ENCODE measurements at regions not wholly inside any gene's neighbourhood (a gene's known extent, or its start where the extent isn't known, plus 50 kb on each side); places are given as distances from the start of the nearest gene placed in this dataset.

DNA sequence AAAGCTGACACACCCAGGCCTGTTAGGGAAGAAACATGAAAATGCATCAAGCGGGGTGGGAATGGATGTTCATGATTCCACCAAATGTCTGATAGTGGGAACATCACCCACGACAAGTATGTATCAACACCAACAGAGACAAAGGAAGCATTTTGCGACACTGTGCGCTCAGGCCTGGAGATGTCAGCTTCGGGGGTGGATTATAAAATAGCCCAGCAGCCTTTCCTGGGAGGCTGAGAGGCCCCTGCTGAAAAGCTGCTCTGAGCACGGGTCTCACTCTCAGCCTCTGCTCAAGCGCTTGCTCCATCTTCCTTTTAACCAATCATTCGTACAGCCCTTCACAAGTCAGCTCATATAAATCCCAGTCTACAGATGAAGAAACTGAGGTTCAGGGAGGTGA, 213.5 kb downstream of the BCL11B start:
- TF ChIP-seq, protein P1, sequence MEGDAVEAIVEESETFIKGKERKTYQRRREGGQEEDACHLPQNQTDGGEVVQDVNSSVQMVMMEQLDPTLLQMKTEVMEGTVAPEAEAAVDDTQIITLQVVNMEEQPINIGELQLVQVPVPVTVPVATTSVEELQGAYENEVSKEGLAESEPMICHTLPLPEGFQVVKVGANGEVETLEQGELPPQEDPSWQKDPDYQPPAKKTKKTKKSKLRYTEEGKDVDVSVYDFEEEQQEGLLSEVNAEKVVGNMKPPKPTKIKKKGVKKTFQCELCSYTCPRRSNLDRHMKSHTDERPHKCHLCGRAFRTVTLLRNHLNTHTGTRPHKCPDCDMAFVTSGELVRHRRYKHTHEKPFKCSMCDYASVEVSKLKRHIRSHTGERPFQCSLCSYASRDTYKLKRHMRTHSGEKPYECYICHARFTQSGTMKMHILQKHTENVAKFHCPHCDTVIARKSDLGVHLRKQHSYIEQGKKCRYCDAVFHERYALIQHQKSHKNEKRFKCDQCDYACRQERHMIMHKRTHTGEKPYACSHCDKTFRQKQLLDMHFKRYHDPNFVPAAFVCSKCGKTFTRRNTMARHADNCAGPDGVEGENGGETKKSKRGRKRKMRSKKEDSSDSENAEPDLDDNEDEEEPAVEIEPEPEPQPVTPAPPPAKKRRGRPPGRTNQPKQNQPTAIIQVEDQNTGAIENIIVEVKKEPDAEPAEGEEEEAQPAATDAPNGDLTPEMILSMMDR (IDR thresholded peaks at IDR 0.05; ENCODE audit: insufficient read depth, low read depth, low read length): no peak
- TF ChIP-seq EZH2 (IDR thresholded peaks at IDR 0.05; ENCODE audit: insufficient read depth, low read length): no peak

Data from astrocyte (in vitro differentiated cells and primary cell).